Activated T-cell treated with anti-CD3 and anti-CD28 coated beads, Interleukin-2, amount 50 U/mL, for 72 hours (primary cell): ENCODE measurements at regions not wholly inside any gene's neighbourhood (a gene's known extent, or its start where the extent isn't known, plus 50 kb on each side); places are given as distances from the start of the nearest gene placed in this dataset.

Experiments
- ATAC-seq, 2 donors: fragments of 150-1000 bp; cut with Tn5 transposase; replicated peaks in 1 of 2; 2 replicates each; pipeline ENCODE4 v1.10.0; 2021; ENCODE audit warnings: moderate library complexity in 2 of 2, mild to moderate bottlenecking in 1 of 2
- DNase-seq, 2 donors: peaks; one replicate each; pipeline ENCODE4 v3.0.0; 2021 to 2022; ENCODE audit warnings: mixed read lengths in 1 of 2
- H3K27ac Mint-ChIP-seq: one replicate; pipeline ENCODE4 v1.8.0; 2022; ENCODE audit warnings: mild to moderate bottlenecking, moderate library complexity, mixed read lengths
- H3K27me3 Mint-ChIP-seq: one replicate; pipeline ENCODE4 v1.8.0; 2022; ENCODE audit warnings: low read depth, mixed read lengths
- H3K36me3 Mint-ChIP-seq, 2 donors: one replicate each; pipeline ENCODE4 v1.8.0; 2022; ENCODE audit warnings: mixed read lengths in 2 of 2, mild to moderate bottlenecking in 1 of 2; ENCODE audit not compliant: insufficient read depth in 2 of 2
- H3K4me1 Mint-ChIP-seq: one replicate; pipeline ENCODE4 v1.8.0; 2022; ENCODE audit warnings: low read depth, mixed read lengths
- H3K4me3 Mint-ChIP-seq, 2 donors: one replicate each; pipeline ENCODE4 v1.8.0; 2022; ENCODE audit warnings: mild to moderate bottlenecking in 2 of 2, mixed read lengths in 2 of 2, moderate library complexity in 2 of 2
- H3K9me3 Mint-ChIP-seq, 2 donors: one replicate each; pipeline ENCODE4 v1.8.0; 2022; ENCODE audit warnings: mixed read lengths in 2 of 2

GRCh38 chr6:113082745-113083144 is 735.6 kb downstream of the RFPL4B start:
- H3K4me1 Mint-ChIP-seq: no peaks in the 10 kb centered on the region
- ATAC-seq: no peak
- no peaks in the 10 kb centered on the region for H3K27me3 Mint-ChIP-seq
- peaks cover 1 to 7% of the 10 kb centered on the region in 2 donors for H3K9me3 Mint-ChIP-seq
- H3K36me3 Mint-ChIP-seq: no peaks in the 10 kb centered on the region
- no peak overlapping the region for H3K27ac Mint-ChIP-seq
- no peak overlapping the region for H3K4me3 Mint-ChIP-seq
- no peak for DNase-seq

- H3K9me3 Mint-ChIP-seq: peaks cover 0 to 3% of the 10 kb centered on the region in 2 donors
- H3K4me3 Mint-ChIP-seq: no peak overlapping the region
- no peaks in the 10 kb centered on the region for H3K36me3 Mint-ChIP-seq
- no peaks in the 10 kb centered on the region for H3K4me1 Mint-ChIP-seq
- DNase-seq: no peak
- no peak for ATAC-seq
- no peaks in the 10 kb centered on the region for H3K27me3 Mint-ChIP-seq
- H3K27ac Mint-ChIP-seq: no peak overlapping the region
Observed at GRCh38 chr6:113083947-113084346, 736.8 kb downstream of the RFPL4B start.

- DNase-seq (no peak), ATAC-seq (no peak)
- no peak overlapping the region for H3K27ac Mint-ChIP-seq
- no peaks in the 10 kb centered on the region for H3K4me1 Mint-ChIP-seq
- H3K27me3 Mint-ChIP-seq: no peaks in the 10 kb centered on the region
- no peak overlapping the region for H3K4me3 Mint-ChIP-seq
- peaks cover 0 to 1% of the 10 kb centered on the region in 2 donors for H3K9me3 Mint-ChIP-seq
- H3K36me3 Mint-ChIP-seq: no peaks in the 10 kb centered on the region
Observed at GRCh38 chr6:113089056-113089455, 741.9 kb downstream of the RFPL4B start.

GRCh38 chr6:113092795-113093194 is 745.7 kb downstream of the RFPL4B start:
- Mint-ChIP-seq H3K4me3 (no peak overlapping the region), H3K4me1 (no peaks in the 10 kb centered on the region), H3K27me3 (no peaks in the 10 kb centered on the region), H3K9me3 (peaks cover 0 to 1% of the 10 kb centered on the region in 2 donors), H3K36me3 (no peaks in the 10 kb centered on the region), H3K27ac (no peak overlapping the region)
- DNase-seq (no peak), ATAC-seq (no peak)

GRCh38 chr6:113094779-113095178 is 747.6 kb downstream of the RFPL4B start:
- Mint-ChIP-seq H3K36me3 (no peaks in the 10 kb centered on the region), H3K4me1 (no peaks in the 10 kb centered on the region), H3K27ac (no peak overlapping the region), H3K9me3 (peaks cover 0 to 3% of the 10 kb centered on the region in 2 donors), H3K27me3 (no peaks in the 10 kb centered on the region), H3K4me3 (no peak overlapping the region)
- no peak for ATAC-seq
- no peak for DNase-seq

GRCh38 chr6:113095841-113096240 is 748.7 kb downstream of the RFPL4B start:
- Mint-ChIP-seq H3K4me3 (no peak overlapping the region), H3K9me3 (peaks cover 0 to 3% of the 10 kb centered on the region in 2 donors), H3K4me1 (no peaks in the 10 kb centered on the region), H3K36me3 (no peaks in the 10 kb centered on the region), H3K27me3 (no peaks in the 10 kb centered on the region), H3K27ac (no peak overlapping the region)
- DNase-seq (no peak), ATAC-seq (no peak)

- no peak overlapping the region for H3K27ac Mint-ChIP-seq
- no peak for ATAC-seq
Observed at GRCh38 chr6:113102761-113103160, 754.4 kb upstream of the MARCKS start.

GRCh38 chr6:113103634-113104361 is 753.3 kb upstream of the MARCKS start:
- Mint-ChIP-seq H3K4me1 (no peaks in the 10 kb centered on the region), H3K27me3 (no peaks in the 10 kb centered on the region), H3K4me3 (no peak overlapping the region), H3K27ac (no peak overlapping the region), H3K9me3 (peaks cover 11% of the 10 kb centered on the region in 2 donors), H3K36me3 (no peaks in the 10 kb centered on the region)
- DNase-seq (no peak), ATAC-seq (no peak)

More at GRCh38 chr6:113102761-113103160, 754.4 kb upstream of the MARCKS start:
- H3K27me3 Mint-ChIP-seq: no peaks in the 10 kb centered on the region
- H3K9me3 Mint-ChIP-seq: peaks cover 7 to 9% of the 10 kb centered on the region in 2 donors
- H3K4me1 Mint-ChIP-seq: no peaks in the 10 kb centered on the region
- H3K4me3 Mint-ChIP-seq: no peak overlapping the region
- no peak for DNase-seq
- no peaks in the 10 kb centered on the region for H3K36me3 Mint-ChIP-seq

GRCh38 chr6:113104541-113104940 is 752.6 kb upstream of the MARCKS start:
- Mint-ChIP-seq H3K36me3 (no peaks in the 10 kb centered on the region), H3K9me3 (peaks cover 10 to 11% of the 10 kb centered on the region in 2 donors), H3K27ac (no peak overlapping the region), H3K4me3 (no peak overlapping the region), H3K27me3 (no peaks in the 10 kb centered on the region), H3K4me1 (no peaks in the 10 kb centered on the region)
- ATAC-seq (no peak), DNase-seq (no peak)

- DNase-seq (no peak), ATAC-seq (no peak)
- Mint-ChIP-seq H3K36me3 (no peaks in the 10 kb centered on the region), H3K4me1 (no peaks in the 10 kb centered on the region), H3K27me3 (no peaks in the 10 kb centered on the region), H3K27ac (no peak overlapping the region), H3K4me3 (no peak overlapping the region), H3K9me3 (peaks cover 11% of the 10 kb centered on the region in 2 donors)
Observed at GRCh38 chr6:113104951-113105350, 752.2 kb upstream of the MARCKS start.

GRCh38 chr6:113110211-113110610 is 746.9 kb upstream of the MARCKS start:
- peaks cover 0 to 2% of the 10 kb centered on the region in 2 donors for H3K36me3 Mint-ChIP-seq
- ATAC-seq (no peak), DNase-seq (no peak)
- H3K4me1 Mint-ChIP-seq: no peaks in the 10 kb centered on the region
- no peak overlapping the region for H3K4me3 Mint-ChIP-seq
- H3K27me3 Mint-ChIP-seq: no peaks in the 10 kb centered on the region
- no peak overlapping the region for H3K27ac Mint-ChIP-seq
- H3K9me3 Mint-ChIP-seq: peaks cover 23 to 26% of the 10 kb centered on the region in 2 donors

GRCh38 chr6:113111550-113111949 is 745.6 kb upstream of the MARCKS start:
- no peak for DNase-seq

GRCh38 chr6:113112086-113112485 is 745.1 kb upstream of the MARCKS start:
- Mint-ChIP-seq H3K4me3 (no peak overlapping the region), H3K36me3 (peaks cover 0 to 2% of the 10 kb centered on the region in 2 donors), H3K27me3 (no peaks in the 10 kb centered on the region), H3K27ac (no peak overlapping the region), H3K4me1 (no peaks in the 10 kb centered on the region), H3K9me3 (peaks cover 22 to 23% of the 10 kb centered on the region in 2 donors)
- no peak for ATAC-seq
- DNase-seq: no peak

More at GRCh38 chr6:113111550-113111949, 745.6 kb upstream of the MARCKS start:
- H3K36me3 Mint-ChIP-seq: peaks cover 0 to 2% of the 10 kb centered on the region in 2 donors
- no peak overlapping the region for H3K4me3 Mint-ChIP-seq
- H3K9me3 Mint-ChIP-seq: peaks cover 23 to 24% of the 10 kb centered on the region in 2 donors
- H3K27ac Mint-ChIP-seq: no peak overlapping the region
- H3K27me3 Mint-ChIP-seq: no peaks in the 10 kb centered on the region
- no peaks in the 10 kb centered on the region for H3K4me1 Mint-ChIP-seq
- ATAC-seq: no peak

GRCh38 chr6:113115196-113115595 is 741.9 kb upstream of the MARCKS start:
- Mint-ChIP-seq H3K27ac (no peak overlapping the region), H3K36me3 (peaks cover 0 to 2% of the 10 kb centered on the region in 2 donors), H3K27me3 (no peaks in the 10 kb centered on the region), H3K4me3 (no peak overlapping the region), H3K9me3 (peaks cover 20 to 21% of the 10 kb centered on the region in 2 donors), H3K4me1 (no peaks in the 10 kb centered on the region)
- ATAC-seq (no peak), DNase-seq (no peak)
